ENCODE measurements at regions not wholly inside any gene's neighbourhood (a gene's known extent, or its start where the extent isn't known, plus 50 kb on each side); places are given as distances from the start of the nearest gene placed in this dataset.

DNA sequence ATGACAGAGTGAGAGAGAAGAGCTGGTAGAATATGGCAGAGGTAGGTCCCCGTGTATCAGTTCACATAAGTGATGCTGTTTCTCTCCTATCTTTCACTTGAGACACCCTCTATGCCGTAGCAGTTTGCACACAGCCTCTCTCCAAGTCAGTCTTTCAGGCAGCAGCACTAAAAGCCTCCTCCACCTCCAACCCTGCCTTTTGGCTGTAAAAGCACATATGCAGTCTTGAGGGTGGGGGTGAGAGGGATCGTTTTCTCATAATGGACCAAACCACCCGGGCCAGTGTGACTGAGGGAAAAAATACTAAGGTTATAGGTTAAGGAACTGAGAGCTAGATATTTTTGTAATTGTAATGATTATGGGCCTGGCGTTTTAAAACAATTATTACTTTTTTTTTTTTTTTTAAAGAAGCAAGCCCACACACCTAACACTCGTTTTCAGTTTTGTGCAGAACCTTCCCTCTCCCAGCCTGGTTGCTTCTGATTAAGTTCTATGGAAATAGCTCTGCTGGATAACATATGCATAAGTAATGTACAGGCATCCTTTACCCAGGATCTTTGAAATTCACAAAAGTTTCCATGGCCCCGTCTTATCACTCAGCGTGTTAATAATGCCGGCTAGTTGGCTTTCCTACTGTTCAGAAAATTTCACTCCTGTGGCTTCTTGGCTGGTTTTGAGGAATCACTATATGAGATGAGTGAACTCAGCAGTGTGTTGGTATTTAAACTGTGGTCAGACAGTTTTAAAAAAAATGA lies 112.2 kb upstream of the MEIS1 start (continued):
- no peak for TF ChIP-seq ZBED4 (CRISPR knock-in tag; IDR thresholded peaks at IDR 0.05; ENCODE audit: borderline replicate concordance)
- no peak for TF ChIP-seq MEF2D (CRISPR knock-in tag; IDR thresholded peaks at IDR 0.05)
- TF ChIP-seq BORCS8-MEF2B (CRISPR knock-in tag; IDR thresholded peaks at IDR 0.05), result no peak
- TF ChIP-seq ZFP90 (CRISPR knock-in tag; IDR thresholded peaks at IDR 0.05; ENCODE audit: borderline replicate concordance), result no peak
- no peak for TF ChIP-seq CREM (IDR thresholded peaks at IDR 0.05)
- TF ChIP-seq CREM (CRISPR knock-in tag; IDR thresholded peaks at IDR 0.05), result no peak
- no peak for TF ChIP-seq MTA1 (CRISPR knock-in tag; IDR thresholded peaks at IDR 0.05; ENCODE audit: borderline replicate concordance)
- TF ChIP-seq MLLT10 (CRISPR knock-in tag; IDR thresholded peaks at IDR 0.05), result no peak

GRCh38 chr2:66318009-66318561 lies 116.8 kb upstream of the MEIS1 start:
- ATAC-seq (no peak), FAIRE-seq (no peak), DNase-seq (ENCODE audit: low spot score) (no peak)
- H3K27ac ChIP-seq (ENCODE audit: extremely low read length, insufficient read depth, low read length), result no peak overlapping the region
- H3K4me1 ChIP-seq (ENCODE audit: insufficient read depth, low read length), result no peaks in the 10 kb centered on the region
- in situ Hi-C loops (cut with HindIII; ENCODE audit: extremely low pct_ligation_motif_present, low pct_unique_long_range_greater_than_20kb) (no loop called here), intact Hi-C loops (cut with micrococcal nuclease; ENCODE audit: unreplicated experiment) (no loop called here)
- no peak overlapping the region for H3K4me2 ChIP-seq (ENCODE audit: low read depth, low read length)
- H3K4me3 ChIP-seq (replicated peaks in 1 of 3; ENCODE audit: insufficient read depth in 1 of 3, low read depth in 2 of 3, low read length in 3 of 3), result no peak overlapping the region
- no peaks in the 10 kb centered on the region for H4K20me1 ChIP-seq (ENCODE audit: insufficient read depth, low read length)
- POLR2A ChIA-PET, result no interaction called here
- no peak overlapping the region for H2AFZ ChIP-seq (ENCODE audit: low read length)
- H3K27me3 ChIP-seq (ENCODE audit: control insufficient read depth in 1 of 2, insufficient read depth in 2 of 2, low read length in 2 of 2), result no peaks in the 10 kb centered on the region; a peak in 1 of 5 replicates
- 1% methylated on average over 3 of the region's 3 CpGs for WGBS (ENCODE audit: low lambda C conversion rate)
- H3K36me3 ChIP-seq (replicated peaks in 1 of 2; ENCODE audit: control insufficient read depth in 1 of 2, insufficient read depth in 2 of 2, low read length in 2 of 2), result no peaks in the 10 kb centered on the region
- CTCF ChIA-PET (ENCODE audit: low intra/inter-chr PET ratio, low total read pairs), result no interaction called here
- no TSS peak for BruUV-seq (replicated peaks)
- no peaks in the 10 kb centered on the region for H3K9me3 ChIP-seq (ENCODE audit: low read length)
- H3K79me2 ChIP-seq (ENCODE audit: insufficient read depth, low read length), result no peaks in the 10 kb centered on the region
- H3K9ac ChIP-seq (ENCODE audit: insufficient read depth, low read depth, low read length), result no peak overlapping the region
- TF ChIP-seq FOXJ3 (CRISPR knock-in tag; IDR thresholded peaks at IDR 0.05; ENCODE audit: borderline replicate concordance) (no peak), MAFK (conservative IDR thresholded peaks at IDR 0.05 in 1 of 2, IDR thresholded peaks at IDR 0.05 in 1 of 2; ENCODE audit: low read length in 2 of 2) (no peak), ZNF17 (CRISPR knock-in tag; IDR thresholded peaks at IDR 0.05) (no peak), MAX (IDR thresholded peaks at IDR 0.05) (no peak), NFE2L1 (CRISPR knock-in tag; IDR thresholded peaks at IDR 0.05; ENCODE audit: borderline replicate concordance) (no peak), SMYD3 (CRISPR knock-in tag; IDR thresholded peaks at IDR 0.05) (no peak), RXRB (CRISPR knock-in tag; IDR thresholded peaks at IDR 0.05; ENCODE audit: borderline replicate concordance) (no peak), PPARG (CRISPR knock-in tag; conservative IDR thresholded peaks at IDR 0.05) (no peak), NFE2 (CRISPR knock-in tag; IDR thresholded peaks at IDR 0.05) (no peak), SP4 (CRISPR knock-in tag; IDR thresholded peaks at IDR 0.05) (no peak), MEF2D (CRISPR knock-in tag; IDR thresholded peaks at IDR 0.05) (no peak)
- TF ChIP-seq, protein P1, sequence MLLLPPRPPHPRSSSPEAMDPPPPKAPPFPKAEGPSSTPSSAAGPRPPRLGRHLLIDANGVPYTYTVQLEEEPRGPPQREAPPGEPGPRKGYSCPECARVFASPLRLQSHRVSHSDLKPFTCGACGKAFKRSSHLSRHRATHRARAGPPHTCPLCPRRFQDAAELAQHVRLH (CRISPR knock-in tag; IDR thresholded peaks at IDR 0.05; ENCODE audit: borderline replicate concordance, low read depth), result no peak
